ENCODE measurements at regions not wholly inside any gene's neighbourhood (a gene's known extent, or its start where the extent isn't known, plus 50 kb on each side); places are given as distances from the start of the nearest gene placed in this dataset.

GRCh38 chr7:47207956-47208355, 374.0 kb downstream of the TNS3 start:
- CTCF ChIA-PET = no interaction called here
- Mint-ChIP-seq H3K27ac (no peak overlapping the region), H3K36me3 (0 out of 2 replicates have a peak, but pooled peaks cover 2% of the 10 kb centered on the region), H3K27me3 (ENCODE audit: low read depth) (peaks cover 16% of the 10 kb centered on the region), H3K4me1 (peaks cover 11% of the 10 kb centered on the region), H3K4me3 (no peak overlapping the region), H3K9me3 (peaks cover 42% of the 10 kb centered on the region)
- POLR2A ChIA-PET = no interaction called here
- TF ChIP-seq ARID4B (CRISPR knock-in tag; IDR thresholded peaks at IDR 0.05; ENCODE audit: borderline replicate concordance) = no peak
- TF ChIP-seq TEAD1 (CRISPR knock-in tag; IDR thresholded peaks at IDR 0.05) = no peak
- TF ChIP-seq RORB (CRISPR knock-in tag; IDR thresholded peaks at IDR 0.05) = no peak
- TF ChIP-seq GABPB1 (CRISPR knock-in tag; IDR thresholded peaks at IDR 0.05) = no peak
- TF ChIP-seq PRRX2 (CRISPR knock-in tag; IDR thresholded peaks at IDR 0.05) = no peak
- TF ChIP-seq EMX1 (CRISPR knock-in tag; IDR thresholded peaks at IDR 0.05) = no peak
- TF ChIP-seq, protein P1, sequence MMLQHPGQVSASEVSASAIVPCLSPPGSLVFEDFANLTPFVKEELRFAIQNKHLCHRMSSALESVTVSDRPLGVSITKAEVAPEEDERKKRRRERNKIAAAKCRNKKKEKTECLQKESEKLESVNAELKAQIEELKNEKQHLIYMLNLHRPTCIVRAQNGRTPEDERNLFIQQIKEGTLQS (CRISPR knock-in tag; conservative IDR thresholded peaks at IDR 0.05) = no peak
- TF ChIP-seq NR1H2 (CRISPR knock-in tag; IDR thresholded peaks at IDR 0.05) = no peak
- no peak for TF ChIP-seq ZNF671 (CRISPR knock-in tag; IDR thresholded peaks at IDR 0.05)
- TF ChIP-seq ESRRA (CRISPR knock-in tag; IDR thresholded peaks at IDR 0.05; ENCODE audit: borderline replicate concordance) = no peak
- TF ChIP-seq ZNF281 (CRISPR knock-in tag; IDR thresholded peaks at IDR 0.05) = no peak
- TF ChIP-seq GTF2I (CRISPR knock-in tag; conservative IDR thresholded peaks at IDR 0.05) = no peak
- TF ChIP-seq ZNF232 (CRISPR knock-in tag; IDR thresholded peaks at IDR 0.05) = no peak
- no peak for TF ChIP-seq HMGXB4 (CRISPR knock-in tag; IDR thresholded peaks at IDR 0.05)
- no peak for TF ChIP-seq ZNF138 (CRISPR knock-in tag; conservative IDR thresholded peaks at IDR 0.05)
- ATAC-seq (no peak), DNase-seq (ENCODE audit: low spot score) (no peak)

- H3K4me3 Mint-ChIP-seq = no peak overlapping the region
- H3K9me3 Mint-ChIP-seq = peaks cover 19% of the 10 kb centered on the region
- ATAC-seq = no peak
- H3K27ac Mint-ChIP-seq = no peak overlapping the region
- no peak for DNase-seq (ENCODE audit: low spot score)
- CTCF ChIA-PET = interaction anchor here (0.5 to 1.1 kb wide), 2 partner anchors 9 to 688 kb away, joined by 3 to 5 read pairs; no protein-coding TSS in a partner anchor
- POLR2A ChIA-PET = no interaction called here
- no peaks in the 10 kb centered on the region for H3K36me3 Mint-ChIP-seq
- H3K27me3 Mint-ChIP-seq (ENCODE audit: low read depth) = no peaks in the 10 kb centered on the region
- H3K4me1 Mint-ChIP-seq = no peaks in the 10 kb centered on the region
- TF ChIP-seq, protein P2, sequence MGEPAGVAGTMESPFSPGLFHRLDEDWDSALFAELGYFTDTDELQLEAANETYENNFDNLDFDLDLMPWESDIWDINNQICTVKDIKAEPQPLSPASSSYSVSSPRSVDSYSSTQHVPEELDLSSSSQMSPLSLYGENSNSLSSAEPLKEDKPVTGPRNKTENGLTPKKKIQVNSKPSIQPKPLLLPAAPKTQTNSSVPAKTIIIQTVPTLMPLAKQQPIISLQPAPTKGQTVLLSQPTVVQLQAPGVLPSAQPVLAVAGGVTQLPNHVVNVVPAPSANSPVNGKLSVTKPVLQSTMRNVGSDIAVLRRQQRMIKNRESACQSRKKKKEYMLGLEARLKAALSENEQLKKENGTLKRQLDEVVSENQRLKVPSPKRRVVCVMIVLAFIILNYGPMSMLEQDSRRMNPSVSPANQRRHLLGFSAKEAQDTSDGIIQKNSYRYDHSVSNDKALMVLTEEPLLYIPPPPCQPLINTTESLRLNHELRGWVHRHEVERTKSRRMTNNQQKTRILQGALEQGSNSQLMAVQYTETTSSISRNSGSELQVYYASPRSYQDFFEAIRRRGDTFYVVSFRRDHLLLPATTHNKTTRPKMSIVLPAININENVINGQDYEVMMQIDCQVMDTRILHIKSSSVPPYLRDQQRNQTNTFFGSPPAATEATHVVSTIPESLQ (CRISPR knock-in tag; IDR thresholded peaks at IDR 0.05) = no peak
- TF ChIP-seq PRDM15 (CRISPR knock-in tag; IDR thresholded peaks at IDR 0.05) = no peak
- no peak for TF ChIP-seq MYBL2 (CRISPR knock-in tag; IDR thresholded peaks at IDR 0.05)
- TF ChIP-seq ZNF263 (CRISPR knock-in tag; IDR thresholded peaks at IDR 0.05; ENCODE audit: low read depth) = no peak
- no peak for TF ChIP-seq GABPB1 (CRISPR knock-in tag; IDR thresholded peaks at IDR 0.05)
- TF ChIP-seq ESRRA (CRISPR knock-in tag; IDR thresholded peaks at IDR 0.05; ENCODE audit: borderline replicate concordance) = no peak
- no peak for TF ChIP-seq PRRX2 (CRISPR knock-in tag; IDR thresholded peaks at IDR 0.05)
- no peak for TF ChIP-seq ZSCAN18 (CRISPR knock-in tag; IDR thresholded peaks at IDR 0.05)
Measured at GRCh38 chr7:47204709-47205108, 377.2 kb downstream of the TNS3 start.
